Stimulated activated CD4-positive, alpha-beta T cell treated with anti-CD3 and anti-CD28 coated beads, Interleukin-2, amount 100 ng/mL, for 48 hours (primary cell): ENCODE measurements at regions not wholly inside any gene's neighbourhood (a gene's known extent, or its start where the extent isn't known, plus 50 kb on each side); places are given as distances from the start of the nearest gene placed in this dataset.

Source experiments
- DNase-seq, 2 donors: peaks; one replicate each; pipeline ENCODE4 v3.0.0-alpha.2; 2020

GRCh38 chr3:25272090-25272489, 156.0 kb upstream of the RARB start:
- no peak for DNase-seq

GRCh38 chr3:25273582-25274171, 154.4 kb upstream of the RARB start:
- no peak for DNase-seq

GRCh38 chr3:25277503-25277902, 150.6 kb upstream of the RARB start:
- no peak for DNase-seq

GRCh38 chr3:25281041-25281731, 146.9 kb upstream of the RARB start:
- no peak for DNase-seq

- no peak for DNase-seq
Observed at GRCh38 chr3:25281732-25282126, 146.3 kb upstream of the RARB start.

- DNase-seq: no peak
Observed at GRCh38 chr3:25283613-25284012, 144.4 kb upstream of the RARB start.

- DNase-seq: no peak
Observed at GRCh38 chr3:25284249-25284648, 143.8 kb upstream of the RARB start.

- no peak for DNase-seq
Observed at GRCh38 chr3:25287291-25287884, 140.7 kb upstream of the RARB start.

- no peak for DNase-seq
Observed at GRCh38 chr3:25288413-25288812, 139.7 kb upstream of the RARB start.

- DNase-seq: no peak
Observed at GRCh38 chr3:25289156-25289555, 138.9 kb upstream of the RARB start.

- DNase-seq: no peak
Observed at GRCh38 chr3:25289663-25290062, 138.4 kb upstream of the RARB start.

GRCh38 chr3:25291481-25291905, 136.6 kb upstream of the RARB start:
- no peak for DNase-seq

GRCh38 chr3:25292036-25292435, 136.0 kb upstream of the RARB start:
- no peak for DNase-seq

GRCh38 chr3:25292595-25292994, 135.5 kb upstream of the RARB start:
- no peak for DNase-seq

GRCh38 chr3:25293736-25294135, 134.3 kb upstream of the RARB start:
- DNase-seq: no peak

GRCh38 chr3:25294169-25294805, 133.8 kb upstream of the RARB start:
- DNase-seq: no peak

GRCh38 chr3:25297667-25298585, 130.1 kb upstream of the RARB start:
- DNase-seq: no peak

- DNase-seq: no peak
Observed at GRCh38 chr3:25300141-25300540, 127.9 kb upstream of the RARB start.

GRCh38 chr3:25304916-25305315, 123.1 kb upstream of the RARB start:
- DNase-seq: no peak

- DNase-seq: no peak
Observed at GRCh38 chr3:25306066-25306465, 122.0 kb upstream of the RARB start.

- DNase-seq: no peak
Observed at GRCh38 chr3:25306705-25307104, 121.4 kb upstream of the RARB start.

GRCh38 chr3:25313286-25313685, 114.8 kb upstream of the RARB start:
- DNase-seq: no peak
